ENCODE measurements at regions not wholly inside any gene's neighbourhood (a gene's known extent, or its start where the extent isn't known, plus 50 kb on each side); places are given as distances from the start of the nearest gene placed in this dataset.

DNA sequence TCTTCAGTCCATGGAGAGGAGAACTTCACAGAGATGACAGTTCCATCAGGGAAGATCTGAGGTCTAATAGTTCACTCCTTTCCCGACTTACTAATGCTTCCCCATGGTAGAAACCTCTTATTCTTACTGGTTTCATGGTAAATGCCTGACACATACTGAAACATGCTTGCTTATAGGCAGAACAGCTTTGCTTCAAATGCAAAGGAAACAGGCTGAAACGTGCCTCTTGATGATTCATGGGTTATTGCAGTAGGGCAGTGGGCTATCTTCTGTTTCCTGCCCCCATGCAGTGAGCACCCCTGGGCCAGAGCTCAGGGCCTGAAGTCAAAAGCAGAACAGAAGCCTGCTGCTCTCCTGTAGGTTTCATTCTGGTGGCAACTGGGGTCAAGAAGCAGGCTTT is 223.5 kb downstream of the RDH14 start:
- DNase-seq (ENCODE audit: low read depth): no peak
- no peak overlapping the region for H3K4me3 ChIP-seq (ENCODE audit: control insufficient read depth, low read depth, low read length)
- TF ChIP-seq, protein P1, sequence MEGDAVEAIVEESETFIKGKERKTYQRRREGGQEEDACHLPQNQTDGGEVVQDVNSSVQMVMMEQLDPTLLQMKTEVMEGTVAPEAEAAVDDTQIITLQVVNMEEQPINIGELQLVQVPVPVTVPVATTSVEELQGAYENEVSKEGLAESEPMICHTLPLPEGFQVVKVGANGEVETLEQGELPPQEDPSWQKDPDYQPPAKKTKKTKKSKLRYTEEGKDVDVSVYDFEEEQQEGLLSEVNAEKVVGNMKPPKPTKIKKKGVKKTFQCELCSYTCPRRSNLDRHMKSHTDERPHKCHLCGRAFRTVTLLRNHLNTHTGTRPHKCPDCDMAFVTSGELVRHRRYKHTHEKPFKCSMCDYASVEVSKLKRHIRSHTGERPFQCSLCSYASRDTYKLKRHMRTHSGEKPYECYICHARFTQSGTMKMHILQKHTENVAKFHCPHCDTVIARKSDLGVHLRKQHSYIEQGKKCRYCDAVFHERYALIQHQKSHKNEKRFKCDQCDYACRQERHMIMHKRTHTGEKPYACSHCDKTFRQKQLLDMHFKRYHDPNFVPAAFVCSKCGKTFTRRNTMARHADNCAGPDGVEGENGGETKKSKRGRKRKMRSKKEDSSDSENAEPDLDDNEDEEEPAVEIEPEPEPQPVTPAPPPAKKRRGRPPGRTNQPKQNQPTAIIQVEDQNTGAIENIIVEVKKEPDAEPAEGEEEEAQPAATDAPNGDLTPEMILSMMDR (IDR thresholded peaks at IDR 0.05; ENCODE audit: control insufficient read depth, insufficient read depth, low read depth, low read length, missing control alignments): no peak

GRCh38 chr2:18332477-18332876 is 228.0 kb downstream of the RDH14 start:
- H3K4me3 ChIP-seq (ENCODE audit: control insufficient read depth, low read depth, low read length): no peak overlapping the region
- TF ChIP-seq, protein P1 (IDR thresholded peaks at IDR 0.05; ENCODE audit: control insufficient read depth, insufficient read depth, low read depth, low read length, missing control alignments): no peak

GRCh38 chr2:18325118-18325517 is 235.3 kb downstream of the RDH14 start:
- DNase-seq (ENCODE audit: low read depth): no peak
- TF ChIP-seq, protein P1 (IDR thresholded peaks at IDR 0.05; ENCODE audit: control insufficient read depth, insufficient read depth, low read depth, low read length, missing control alignments): no peak
- no peak overlapping the region for H3K4me3 ChIP-seq (ENCODE audit: control insufficient read depth, low read depth, low read length)

More at GRCh38 chr2:18332477-18332876, 228.0 kb downstream of the RDH14 start:
- no peak for DNase-seq (ENCODE audit: low read depth)

GRCh38 chr2:18319987-18320386 is 240.5 kb downstream of the RDH14 start:
- no peak for DNase-seq (ENCODE audit: low read depth)
- no peak overlapping the region for H3K4me3 ChIP-seq (ENCODE audit: control insufficient read depth, low read depth, low read length)
- TF ChIP-seq, protein P1 (IDR thresholded peaks at IDR 0.05; ENCODE audit: control insufficient read depth, insufficient read depth, low read depth, low read length, missing control alignments): no peak

DNA sequence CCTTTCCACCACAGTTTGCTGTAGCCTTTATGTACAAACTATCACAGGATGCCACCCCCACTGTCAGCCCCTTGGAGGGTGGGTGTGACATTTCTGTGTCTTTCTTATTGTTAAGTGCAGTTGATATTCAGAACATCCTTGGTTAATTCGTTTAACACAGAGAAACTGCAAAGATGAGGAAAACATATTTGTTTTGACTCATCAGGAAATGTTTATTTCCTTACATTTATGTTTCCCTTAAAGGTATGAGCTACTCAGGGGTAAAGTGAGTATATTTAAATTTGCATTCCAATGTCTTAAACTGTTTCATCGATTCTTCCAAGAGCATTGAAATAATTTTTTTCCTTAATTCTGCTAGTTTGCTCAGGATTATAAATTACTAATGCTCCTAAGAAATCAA is 243.4 kb downstream of the RDH14 start:
- no peak overlapping the region for H3K4me3 ChIP-seq (ENCODE audit: control insufficient read depth, low read depth, low read length)
- DNase-seq (ENCODE audit: low read depth): no peak
- TF ChIP-seq, protein P1 (IDR thresholded peaks at IDR 0.05; ENCODE audit: control insufficient read depth, insufficient read depth, low read depth, low read length, missing control alignments): no peak

DNA sequence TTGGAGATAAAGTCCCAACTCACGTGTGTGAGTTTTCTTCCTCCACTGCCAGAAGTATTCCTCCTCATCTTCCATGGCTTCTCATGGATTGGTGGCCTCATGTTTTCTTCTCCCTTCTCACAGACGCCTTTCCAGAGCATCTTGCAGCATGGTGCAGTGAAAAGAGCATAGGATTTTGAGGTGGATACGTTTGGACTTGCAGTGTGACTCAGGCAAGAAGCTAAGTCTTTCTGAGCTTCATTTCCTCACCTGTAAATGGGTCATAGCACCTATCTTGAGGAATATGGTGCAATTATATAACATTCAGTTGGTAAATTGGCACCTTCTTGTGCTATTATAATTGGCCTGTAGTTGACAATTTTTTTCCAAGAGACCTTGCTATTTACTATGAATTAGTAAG is 247.6 kb downstream of the RDH14 start:
- H3K4me3 ChIP-seq (ENCODE audit: control insufficient read depth, low read depth, low read length): no peak overlapping the region
- TF ChIP-seq, protein P1 (IDR thresholded peaks at IDR 0.05; ENCODE audit: control insufficient read depth, insufficient read depth, low read depth, low read length, missing control alignments): no peak
- DNase-seq (ENCODE audit: low read depth): no peak

Data from AG09309 (cell line).